PC-3 (cell line): ENCODE measurements at regions not wholly inside any gene's neighbourhood (a gene's known extent, or its start where the extent isn't known, plus 50 kb on each side); places are given as distances from the start of the nearest gene placed in this dataset.

ENCODE experiments used
- ATAC-seq: fragments of 200-7000 bp; cut with Tn5 transposase; 2 replicates; pipeline ENCODE4 v1.9.1; 2020; ENCODE audit warnings: mild to moderate bottlenecking, moderate library complexity
- BruUV-seq: library from RNA; stranded (reverse); fragments of 400-500 nt; replicated peaks from 2 replicates; lab custom pipeline; 2021; lab: Mats Ljungman, UMichigan
- CTCF ChIA-PET: fragments of 300-600 bp; sonication (Branson Sonifier 250); formaldehyde crosslinking; loops from one replicate; lab custom pipeline; 2022; ENCODE audit warnings: antibody characterized with exemption; lab: Charles Lee
- POLR2A ChIA-PET: fragments of 300-600 bp; sonication (Branson Sonifier 250); formaldehyde crosslinking; loops from one replicate; lab custom pipeline; 2022; ENCODE audit warnings: antibody characterized with exemption; ENCODE audit not compliant: unreplicated experiment; lab: Charles Lee
- DNase-seq: peaks from one replicate; pipeline ENCODE4 v3.0.0-alpha.2; 2015
- H2AFZ ChIP-seq: fragments of 300-600 bp; sonication (generic); 2 replicates; pipeline ENCODE4 v1.6.0; 2016; ENCODE audit warnings: antibody characterized with exemption, low read length
- H3F3A ChIP-seq: fragments of 300-600 bp; sonication (generic); one replicate; pipeline ENCODE4 v1.6.0; 2017; ENCODE audit warnings: antibody characterized with exemption, low read length, control low read depth, mild to moderate bottlenecking; ENCODE audit not compliant: unreplicated experiment
- H3K27ac ChIP-seq: fragments of 300-600 bp; sonication (generic); 2 replicates; pipeline ENCODE4 v1.5.1; 2016; ENCODE audit warnings: mild to moderate bottlenecking, low read length
- H3K27me3 ChIP-seq: fragments of 300-600 bp; sonication (generic); 2 replicates; pipeline ENCODE4 v1.6.1; 2016; ENCODE audit warnings: low read length, mixed read lengths
- H3K36me3 ChIP-seq: fragments of 300-600 bp; sonication (generic); 2 replicates; pipeline ENCODE4 v1.6.1; 2016; ENCODE audit warnings: low read depth, mixed run types, low read length, mixed read lengths
- H3K4me1 ChIP-seq: fragments of 300-600 bp; sonication (generic); 2 replicates; pipeline ENCODE4 v1.5.1; 2016; ENCODE audit warnings: low read length; ENCODE audit not compliant: insufficient read depth
- H3K4me2 ChIP-seq: fragments of 300-600 bp; sonication (generic); 2 replicates; pipeline ENCODE4 v1.6.0; 2016; ENCODE audit warnings: low read length
- H3K4me3 ChIP-seq: fragments of 300-600 bp; sonication (generic); 2 replicates; pipeline ENCODE4 v1.5.1; 2016; ENCODE audit warnings: mild to moderate bottlenecking, low read length, mixed read lengths
- H3K79me2 ChIP-seq: fragments of 300-600 bp; sonication (generic); 2 replicates; pipeline ENCODE4 v1.6.1; 2017; ENCODE audit warnings: low read length, mixed read lengths
- H3K9ac ChIP-seq: fragments of 300-600 bp; sonication (generic); 2 replicates; pipeline ENCODE4 v1.6.0; 2016; ENCODE audit warnings: mild to moderate bottlenecking, low read length
- H3K9me2 ChIP-seq: fragments of 300-600 bp; sonication (generic); replicated peaks from 2 replicates; pipeline ENCODE4 v1.6.1; 2016; ENCODE audit warnings: mixed run types, low read length, mixed read lengths
- H3K9me3 ChIP-seq: fragments of 300-600 bp; sonication (generic); 2 replicates; pipeline ENCODE4 v1.6.1; 2016; ENCODE audit warnings: low read length, mixed read lengths
- H4K20me1 ChIP-seq: fragments of 300-600 bp; sonication (generic); 2 replicates; pipeline ENCODE4 v1.6.1; 2016; ENCODE audit warnings: low read length, mixed read lengths
- CTCF ChIP-seq: fragments of 300-600 bp; sonication (generic); conservative IDR thresholded peaks from 2 replicates; pipeline ENCODE4 v1.5.1; 2017; ENCODE audit warnings: antibody characterized with exemption, low read depth, mild to moderate bottlenecking, low read length
- EZH2 ChIP-seq: fragments of 300-600 bp; sonication (generic); IDR thresholded peaks from one replicate; pipeline ENCODE4 v1.6.1; 2017; ENCODE audit warnings: antibody characterized with exemption, mild to moderate bottlenecking, low read length; ENCODE audit not compliant: unreplicated experiment
- EZH2phosphoT487 ChIP-seq: fragments of 300-600 bp; sonication (generic); IDR thresholded peaks from 2 replicates; pipeline ENCODE4 v1.6.1; 2018; ENCODE audit warnings: mild to moderate bottlenecking, antibody characterized with exemption, low read length, borderline replicate concordance
- intact Hi-C: fragments of 100-400 bp; cut with micrococcal nuclease; formaldehyde crosslinking; loops from 2 replicates; pipeline ENCODE4 v1.9.0; 2023

GRCh38 chr13:47396915-47397314, 500.1 kb upstream of the HTR2A start:
- H2AFZ ChIP-seq = no peak overlapping the region
- no peaks in the 10 kb centered on the region for H3F3A ChIP-seq
- ChIA-PET POLR2A (no interaction called here), CTCF (no interaction called here)
- DNase-seq = no peak
- no peak overlapping the region for H3K27ac ChIP-seq
- H3K9me2 ChIP-seq = no peaks in the 10 kb centered on the region
- H3K9ac ChIP-seq = no peak overlapping the region
- H3K9me3 ChIP-seq = no peaks in the 10 kb centered on the region
- no peaks in the 10 kb centered on the region for H3K27me3 ChIP-seq
- BruUV-seq = no TSS peak
- H3K36me3 ChIP-seq = no peaks in the 10 kb centered on the region
- intact Hi-C loops = no loop called here
- no peaks in the 10 kb centered on the region for H4K20me1 ChIP-seq
- TF ChIP-seq EZH2phosphoT487 (no peak), EZH2 (no peak), CTCF (no peak)
- no peak overlapping the region for H3K4me2 ChIP-seq
- 0 out of 2 replicates have a peak, but pooled peaks cover 6% of the 10 kb centered on the region for H3K4me1 ChIP-seq
- no peaks in the 10 kb centered on the region for H3K79me2 ChIP-seq
- ATAC-seq = no peak
- H3K4me3 ChIP-seq = no peak overlapping the region

GRCh38 chr13:47374741-47375140, 477.9 kb upstream of the HTR2A start:
- Histone ChIP-seq H3K4me2 (no peak overlapping the region), H3K4me3 (no peak overlapping the region), H3K27ac (no peak overlapping the region), H3K4me1 (no peaks in the 10 kb centered on the region), H3K9me3 (no peaks in the 10 kb centered on the region), H3K9ac (no peak overlapping the region), H3K9me2 (no peaks in the 10 kb centered on the region), H3K36me3 (no peaks in the 10 kb centered on the region), H2AFZ (no peak overlapping the region), H3K79me2 (no peaks in the 10 kb centered on the region), H3K27me3 (no peaks in the 10 kb centered on the region), H4K20me1 (no peaks in the 10 kb centered on the region), H3F3A (no peaks in the 10 kb centered on the region)
- ATAC-seq (no peak), DNase-seq (no peak)
- intact Hi-C loops = no loop called here
- CTCF ChIA-PET = no interaction called here
- no TSS peak for BruUV-seq
- POLR2A ChIA-PET = no interaction called here
- TF ChIP-seq CTCF (no peak), EZH2 (no peak), EZH2phosphoT487 (no peak)

- Histone ChIP-seq H4K20me1 (no peaks in the 10 kb centered on the region), H3K27me3 (no peaks in the 10 kb centered on the region), H3K4me2 (no peak overlapping the region), H3F3A (no peaks in the 10 kb centered on the region), H3K36me3 (no peaks in the 10 kb centered on the region), H2AFZ (no peak overlapping the region), H3K4me3 (no peak overlapping the region), H3K27ac (no peak overlapping the region), H3K9me3 (no peaks in the 10 kb centered on the region), H3K4me1 (no peaks in the 10 kb centered on the region), H3K9me2 (no peaks in the 10 kb centered on the region), H3K79me2 (no peaks in the 10 kb centered on the region), H3K9ac (no peak overlapping the region)
- ATAC-seq = no peak
- BruUV-seq = no TSS peak
- ChIA-PET POLR2A (interaction anchor here (0.7 kb wide), 1 partner anchor 69 kb away, joined by 3 read pairs; no protein-coding TSS in a partner anchor), CTCF (no interaction called here)
- DNase-seq = no peak
- TF ChIP-seq EZH2phosphoT487 (no peak), CTCF (no peak), EZH2 (no peak)
- intact Hi-C loops = no loop called here
Observed at GRCh38 chr13:47372751-47373150, 475.9 kb upstream of the HTR2A start.
